NOMO-1 treated with DMSO at 0.1 percent for 48 hours (cell line): ENCODE measurements at regions not wholly inside any gene's neighbourhood (a gene's known extent, or its start where the extent isn't known, plus 50 kb on each side); places are given as distances from the start of the nearest gene placed in this dataset.
A peak's percentile ranks its signal among the peaks of the same experiment; 100 is the strongest.
"Not testable (repeated sequence)": the region's sequence is repeated elsewhere in the genome, so short reads cannot be mapped to it uniquely, and the experiment has no call there.

Experiments used
- DNase-seq: peaks from one replicate; lab custom pipeline; 2025; ENCODE audit not compliant: unreplicated experiment; lab: John Stamatoyannopoulos, UW

GRCh38 chr2:231869704-231870103, 56.5 kb downstream of the NPPC start:
- DNase-seq = no peak

GRCh38 chr2:231869016-231869415, 57.2 kb downstream of the NPPC start:
- not testable (repeated sequence) for DNase-seq

- DNase-seq = peak; percentile 86
Measured at GRCh38 chr2:231866450-231866849, 59.7 kb downstream of the NPPC start.

- DNase-seq = no peak
Measured at GRCh38 chr2:231865222-231865621, 61.0 kb downstream of the NPPC start.

GRCh38 chr2:231862071-231862470, 64.1 kb downstream of the NPPC start:
- no peak for DNase-seq

GRCh38 chr2:231861288-231861931, 64.8 kb downstream of the NPPC start:
- DNase-seq = no peak
